Tibial nerve (tissue), 3 donors: ENCODE measurements at regions not wholly inside any gene's neighbourhood (a gene's known extent, or its start where the extent isn't known, plus 50 kb on each side); places are given as distances from the start of the nearest gene placed in this dataset.

Experiments used
- POLR2A ChIP-seq, 2 donors: fragments of 450-650 bp; IDR thresholded peaks; one replicate each; pipeline ENCODE4 v1.6.1; 2017; ENCODE audit warnings: antibody characterized with exemption in 2 of 2, mild to moderate bottlenecking in 2 of 2, moderate library complexity in 2 of 2
- TF ChIP-seq, protein P1 (sequence below), 5 experiments: fragments of 200-600 bp in 3 of 5; fragments of 450-650 bp in 2 of 5; sonication (generic) in 3 of 5; IDR thresholded peaks; one replicate each; pipeline ENCODE4 v1.5.1; 2016 to 2019; ENCODE audit warnings: antibody characterized with exemption in 5 of 5, mild to moderate bottlenecking in 3 of 5, moderate library complexity in 2 of 5

DNA sequence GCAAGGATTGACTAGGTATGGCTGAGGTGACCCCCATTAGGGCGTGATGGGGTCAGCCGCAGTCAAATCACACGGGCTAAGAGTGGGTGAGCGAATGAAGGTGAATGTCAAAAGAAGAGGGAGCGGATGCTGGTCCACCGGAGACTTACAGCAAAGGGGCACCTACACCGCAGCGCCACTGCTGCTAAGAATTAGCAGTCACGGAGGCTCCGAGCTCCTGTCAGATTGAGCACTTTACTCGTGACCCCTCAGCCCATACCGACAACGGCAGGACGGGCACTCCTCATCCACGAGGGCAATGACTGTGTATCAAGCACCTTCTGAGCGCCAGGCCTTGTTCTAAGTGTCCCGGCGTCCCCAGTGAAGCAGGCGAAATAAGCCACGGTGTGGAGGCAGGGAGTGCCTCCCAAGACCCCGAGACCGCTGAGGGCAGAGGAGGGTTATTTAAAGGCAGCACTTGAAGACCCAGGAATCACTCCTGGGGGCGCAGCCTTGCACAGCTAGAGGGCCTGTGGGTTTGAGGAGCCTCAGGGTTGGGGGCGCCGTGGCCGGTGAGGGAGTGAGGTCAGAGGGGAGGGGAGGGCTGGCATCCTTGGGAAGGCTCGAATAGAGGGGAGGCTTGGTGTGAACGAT, 61.6 kb upstream of the GATA2 start:
- TF ChIP-seq, protein P1, sequence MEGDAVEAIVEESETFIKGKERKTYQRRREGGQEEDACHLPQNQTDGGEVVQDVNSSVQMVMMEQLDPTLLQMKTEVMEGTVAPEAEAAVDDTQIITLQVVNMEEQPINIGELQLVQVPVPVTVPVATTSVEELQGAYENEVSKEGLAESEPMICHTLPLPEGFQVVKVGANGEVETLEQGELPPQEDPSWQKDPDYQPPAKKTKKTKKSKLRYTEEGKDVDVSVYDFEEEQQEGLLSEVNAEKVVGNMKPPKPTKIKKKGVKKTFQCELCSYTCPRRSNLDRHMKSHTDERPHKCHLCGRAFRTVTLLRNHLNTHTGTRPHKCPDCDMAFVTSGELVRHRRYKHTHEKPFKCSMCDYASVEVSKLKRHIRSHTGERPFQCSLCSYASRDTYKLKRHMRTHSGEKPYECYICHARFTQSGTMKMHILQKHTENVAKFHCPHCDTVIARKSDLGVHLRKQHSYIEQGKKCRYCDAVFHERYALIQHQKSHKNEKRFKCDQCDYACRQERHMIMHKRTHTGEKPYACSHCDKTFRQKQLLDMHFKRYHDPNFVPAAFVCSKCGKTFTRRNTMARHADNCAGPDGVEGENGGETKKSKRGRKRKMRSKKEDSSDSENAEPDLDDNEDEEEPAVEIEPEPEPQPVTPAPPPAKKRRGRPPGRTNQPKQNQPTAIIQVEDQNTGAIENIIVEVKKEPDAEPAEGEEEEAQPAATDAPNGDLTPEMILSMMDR (IDR thresholded peaks at IDR 0.05), result no peak
- no peak for TF ChIP-seq POLR2A (IDR thresholded peaks at IDR 0.05)
